ENCODE measurements at regions not wholly inside any gene's neighbourhood (a gene's known extent, or its start where the extent isn't known, plus 50 kb on each side); places are given as distances from the start of the nearest gene placed in this dataset.
A peak's percentile ranks its signal among the peaks of the same experiment; 100 is the strongest.

GRCh38 chr6:15980801-15981200 is 148.1 kb upstream of the MYLIP start:
- Histone ChIP-seq H3K4me3 (ENCODE audit: low read length) (no peak overlapping the region), H3K27me3 (ENCODE audit: control insufficient read depth, insufficient read depth, low read length) (no peaks in the 10 kb centered on the region), H3K9me3 (ENCODE audit: control insufficient read depth, low read depth, low read length) (no peaks in the 10 kb centered on the region), H3K4me1 (ENCODE audit: control insufficient read depth, insufficient read depth, low read length) (peaks cover 12% of the 10 kb centered on the region), H3K27ac (ENCODE audit: low read length) (no peak overlapping the region), H3K36me3 (ENCODE audit: control insufficient read depth, insufficient read depth, low read length) (no peaks in the 10 kb centered on the region)
- no peak for DNase-seq
- WGBS (ENCODE audit: insufficient coverage, low lambda C conversion rate): 100% methylated on average over 1 of the region's 4 CpGs

- no peak for DNase-seq
- Histone ChIP-seq H3K9me3 (ENCODE audit: control insufficient read depth, low read depth, low read length) (no peaks in the 10 kb centered on the region), H3K4me3 (ENCODE audit: low read length) (no peak overlapping the region), H3K36me3 (ENCODE audit: control insufficient read depth, insufficient read depth, low read length) (no peaks in the 10 kb centered on the region), H3K4me1 (ENCODE audit: control insufficient read depth, insufficient read depth, low read length) (peaks cover 12% of the 10 kb centered on the region), H3K27ac (ENCODE audit: low read length) (no peak overlapping the region), H3K27me3 (ENCODE audit: control insufficient read depth, insufficient read depth, low read length) (no peaks in the 10 kb centered on the region)
Observed at GRCh38 chr6:15978426-15978825, 150.5 kb upstream of the MYLIP start.

GRCh38 chr6:15977050-15977449 is 151.8 kb upstream of the MYLIP start:
- peak; percentile 66 to 83 for DNase-seq

GRCh38 chr6:15974817-15975216 is 154.1 kb upstream of the MYLIP start:
- no CpG with 5 or more reads among the region's 2 CpGs for WGBS (ENCODE audit: insufficient coverage, low lambda C conversion rate)
- H3K9me3 ChIP-seq (ENCODE audit: control insufficient read depth, low read depth, low read length): no peaks in the 10 kb centered on the region
- DNase-seq: no peak
- peaks cover 21% of the 10 kb centered on the region for H3K4me1 ChIP-seq (ENCODE audit: control insufficient read depth, insufficient read depth, low read length)
- no peak overlapping the region for H3K27ac ChIP-seq (ENCODE audit: low read length)
- H3K27me3 ChIP-seq (ENCODE audit: control insufficient read depth, insufficient read depth, low read length): no peaks in the 10 kb centered on the region
- H3K4me3 ChIP-seq (ENCODE audit: low read length): no peak overlapping the region
- no peaks in the 10 kb centered on the region for H3K36me3 ChIP-seq (ENCODE audit: control insufficient read depth, insufficient read depth, low read length)

More at GRCh38 chr6:15977050-15977449, 151.8 kb upstream of the MYLIP start:
- Histone ChIP-seq H3K36me3 (ENCODE audit: control insufficient read depth, insufficient read depth, low read length) (no peaks in the 10 kb centered on the region), H3K27ac (ENCODE audit: low read length) (peak overlapping the region; percentile 97), H3K27me3 (ENCODE audit: control insufficient read depth, insufficient read depth, low read length) (no peaks in the 10 kb centered on the region), H3K4me3 (ENCODE audit: low read length) (no peak overlapping the region), H3K9me3 (ENCODE audit: control insufficient read depth, low read depth, low read length) (no peaks in the 10 kb centered on the region), H3K4me1 (ENCODE audit: control insufficient read depth, insufficient read depth, low read length) (peaks cover 12% of the 10 kb centered on the region)
- 17% methylated on average over 1 of the region's 2 CpGs for WGBS (ENCODE audit: insufficient coverage, low lambda C conversion rate)

- no peaks in the 10 kb centered on the region for H3K9me3 ChIP-seq (ENCODE audit: control insufficient read depth, low read depth, low read length)
- H3K4me3 ChIP-seq (ENCODE audit: low read length): no peak overlapping the region
- H3K4me1 ChIP-seq (ENCODE audit: control insufficient read depth, insufficient read depth, low read length): peaks cover 10% of the 10 kb centered on the region
- no peaks in the 10 kb centered on the region for H3K27me3 ChIP-seq (ENCODE audit: control insufficient read depth, insufficient read depth, low read length)
- DNase-seq: peak; percentile 42 to 69
- H3K36me3 ChIP-seq (ENCODE audit: control insufficient read depth, insufficient read depth, low read length): no peaks in the 10 kb centered on the region
- peak overlapping the region; percentile 45 for H3K27ac ChIP-seq (ENCODE audit: low read length)
- no CpG with 5 or more reads among the region's 3 CpGs for WGBS (ENCODE audit: insufficient coverage, low lambda C conversion rate)
Observed at GRCh38 chr6:15970517-15970916, 158.4 kb upstream of the MYLIP start.

- Histone ChIP-seq H3K4me3 (ENCODE audit: low read length) (no peak overlapping the region), H3K27ac (ENCODE audit: low read length) (no peak overlapping the region), H3K4me1 (ENCODE audit: control insufficient read depth, insufficient read depth, low read length) (peaks cover 10% of the 10 kb centered on the region), H3K36me3 (ENCODE audit: control insufficient read depth, insufficient read depth, low read length) (no peaks in the 10 kb centered on the region), H3K27me3 (ENCODE audit: control insufficient read depth, insufficient read depth, low read length) (no peaks in the 10 kb centered on the region), H3K9me3 (ENCODE audit: control insufficient read depth, low read depth, low read length) (no peaks in the 10 kb centered on the region)
- no peak for DNase-seq
- no CpG with 5 or more reads among the region's 3 CpGs for WGBS (ENCODE audit: insufficient coverage, low lambda C conversion rate)
Observed at GRCh38 chr6:15969236-15969778, 159.6 kb upstream of the MYLIP start.

GRCh38 chr6:15968519-15968918 is 160.4 kb upstream of the MYLIP start:
- WGBS (ENCODE audit: insufficient coverage, low lambda C conversion rate): no CpG with 5 or more reads among the region's 3 CpGs
- Histone ChIP-seq H3K36me3 (ENCODE audit: control insufficient read depth, insufficient read depth, low read length) (no peaks in the 10 kb centered on the region), H3K9me3 (ENCODE audit: control insufficient read depth, low read depth, low read length) (no peaks in the 10 kb centered on the region), H3K4me3 (ENCODE audit: low read length) (no peak overlapping the region), H3K27me3 (ENCODE audit: control insufficient read depth, insufficient read depth, low read length) (no peaks in the 10 kb centered on the region), H3K27ac (ENCODE audit: low read length) (no peak overlapping the region), H3K4me1 (ENCODE audit: control insufficient read depth, insufficient read depth, low read length) (peaks cover 10% of the 10 kb centered on the region)
- no peak for DNase-seq

GRCh38 chr6:15966000-15966520 is 162.8 kb upstream of the MYLIP start:
- H3K9me3 ChIP-seq (ENCODE audit: control insufficient read depth, low read depth, low read length): no peaks in the 10 kb centered on the region
- H3K4me1 ChIP-seq (ENCODE audit: control insufficient read depth, insufficient read depth, low read length): peaks cover 10% of the 10 kb centered on the region
- no peak for DNase-seq
- H3K36me3 ChIP-seq (ENCODE audit: control insufficient read depth, insufficient read depth, low read length): no peaks in the 10 kb centered on the region
- H3K4me3 ChIP-seq (ENCODE audit: low read length): no peak overlapping the region
- no CpG with 5 or more reads among the region's 5 CpGs for WGBS (ENCODE audit: insufficient coverage, low lambda C conversion rate)
- H3K27ac ChIP-seq (ENCODE audit: low read length): no peak overlapping the region
- no peaks in the 10 kb centered on the region for H3K27me3 ChIP-seq (ENCODE audit: control insufficient read depth, insufficient read depth, low read length)

- no peaks in the 10 kb centered on the region for H3K9me3 ChIP-seq (ENCODE audit: control insufficient read depth, low read depth, low read length)
- no peak for DNase-seq
- no peaks in the 10 kb centered on the region for H3K36me3 ChIP-seq (ENCODE audit: control insufficient read depth, insufficient read depth, low read length)
- 20% methylated on average over 1 of the region's 2 CpGs for WGBS (ENCODE audit: insufficient coverage, low lambda C conversion rate)
- peaks cover 3% of the 10 kb centered on the region for H3K4me1 ChIP-seq (ENCODE audit: control insufficient read depth, insufficient read depth, low read length)
- H3K4me3 ChIP-seq (ENCODE audit: low read length): no peak overlapping the region
- no peaks in the 10 kb centered on the region for H3K27me3 ChIP-seq (ENCODE audit: control insufficient read depth, insufficient read depth, low read length)
- no peak overlapping the region for H3K27ac ChIP-seq (ENCODE audit: low read length)
Observed at GRCh38 chr6:15962449-15962764, 166.5 kb upstream of the MYLIP start.

GRCh38 chr6:15961635-15962448 is 167.0 kb upstream of the MYLIP start:
- no peak for DNase-seq
- Histone ChIP-seq H3K36me3 (ENCODE audit: control insufficient read depth, insufficient read depth, low read length) (no peaks in the 10 kb centered on the region), H3K4me1 (ENCODE audit: control insufficient read depth, insufficient read depth, low read length) (peaks cover 8% of the 10 kb centered on the region), H3K27me3 (ENCODE audit: control insufficient read depth, insufficient read depth, low read length) (no peaks in the 10 kb centered on the region), H3K9me3 (ENCODE audit: control insufficient read depth, low read depth, low read length) (no peaks in the 10 kb centered on the region), H3K27ac (ENCODE audit: low read length) (no peak overlapping the region), H3K4me3 (ENCODE audit: low read length) (no peak overlapping the region)
- 100% methylated on average over 1 of the region's 3 CpGs for WGBS (ENCODE audit: insufficient coverage, low lambda C conversion rate)

Data from large intestine (tissue), 3 donors.